Neural progenitor cell (in vitro differentiated cells): ENCODE measurements at regions not wholly inside any gene's neighbourhood (a gene's known extent, or its start where the extent isn't known, plus 50 kb on each side); places are given as distances from the start of the nearest gene placed in this dataset.

Experiments
- DNase-seq: peaks from one replicate; pipeline ENCODE4 v3.0.0-alpha.2; 2016; ENCODE audit warnings: low spot score
- H2AFZ ChIP-seq: fragments of 200-600 bp; sonication (generic); replicated peaks from 2 replicates; pipeline ENCODE4 v1.6.1; 2016; ENCODE audit warnings: antibody characterized with exemption
- H3F3A ChIP-seq: fragments of 200-600 bp; sonication (generic); 2 replicates; pipeline ENCODE4 v1.6.1; 2016; ENCODE audit warnings: antibody characterized with exemption, low read depth
- H3K27ac ChIP-seq: fragments of 200-600 bp; sonication (generic); 2 replicates; pipeline ENCODE4 v1.5.1; 2016; ENCODE audit warnings: mild to moderate bottlenecking
- H3K27me3 ChIP-seq: fragments of 200-600 bp; sonication (generic); 2 replicates; pipeline ENCODE4 v1.6.1; 2016; ENCODE audit warnings: mild to moderate bottlenecking, moderate library complexity
- H3K36me3 ChIP-seq: fragments of 200-600 bp; sonication (generic); 2 replicates; pipeline ENCODE4 v1.5.1; 2016
- H3K4me1 ChIP-seq: fragments of 200-600 bp; sonication (generic); 2 replicates; pipeline ENCODE4 v1.6.1; 2016; ENCODE audit warnings: mixed run types
- H3K4me2 ChIP-seq: fragments of 200-600 bp; sonication (generic); 2 replicates; pipeline ENCODE4 v1.6.1; 2016
- H3K4me3 ChIP-seq: fragments of 200-600 bp; sonication (generic); 2 replicates; pipeline ENCODE4 v1.5.1; 2016
- H3K79me2 ChIP-seq: fragments of 200-600 bp; sonication (generic); 2 replicates; pipeline ENCODE4 v1.6.1; 2016; ENCODE audit warnings: low read depth
- H3K9ac ChIP-seq: fragments of 200-600 bp; sonication (generic); 2 replicates; pipeline ENCODE4 v1.6.1; 2016
- H3K9me3 ChIP-seq: fragments of 200-600 bp; sonication (generic); 2 replicates; pipeline ENCODE4 v1.5.1; 2016; ENCODE audit warnings: low read depth
- H4K20me1 ChIP-seq: fragments of 200-600 bp; sonication (generic); 2 replicates; pipeline ENCODE4 v1.6.1; 2016; ENCODE audit warnings: low read depth
- H3K27ac Mint-ChIP-seq: 3 replicates; pipeline ENCODE4 v1.8.0; 2021; ENCODE audit warnings: mixed read lengths
- H3K27me3 Mint-ChIP-seq: 2 replicates; pipeline ENCODE4 v1.8.0; 2022; ENCODE audit warnings: low read depth, mild to moderate bottlenecking, inconsistent platforms, moderate library complexity, mixed read lengths; ENCODE audit not compliant: insufficient read depth
- H3K36me3 Mint-ChIP-seq: 3 replicates; pipeline ENCODE4 v1.8.0; 2021; ENCODE audit warnings: mixed read lengths
- H3K4me1 Mint-ChIP-seq: 3 replicates; pipeline ENCODE4 v1.8.0; 2021; ENCODE audit warnings: mixed read lengths
- H3K4me3 Mint-ChIP-seq: 3 replicates; pipeline ENCODE4 v1.8.0; 2021; ENCODE audit warnings: mild to moderate bottlenecking, moderate library complexity, mixed read lengths
- H3K9me3 Mint-ChIP-seq: 3 replicates; pipeline ENCODE4 v1.8.0; 2020; ENCODE audit warnings: mixed read lengths
- CTCF ChIP-seq: fragments of 200-600 bp; sonication (generic); IDR thresholded peaks from 2 replicates; pipeline ENCODE4 v1.5.1; 2017; ENCODE audit warnings: antibody characterized with exemption, mild to moderate bottlenecking
- EZH2 ChIP-seq: fragments of 200-600 bp; sonication (generic); IDR thresholded peaks from 2 replicates; pipeline ENCODE4 v1.6.1; 2017; ENCODE audit warnings: antibody characterized with exemption, mild to moderate bottlenecking, moderate library complexity
- EZH2phosphoT487 ChIP-seq: fragments of 200-600 bp; sonication (generic); IDR thresholded peaks from 2 replicates; pipeline ENCODE4 v1.6.1; 2017; ENCODE audit warnings: antibody characterized with exemption

- H3F3A ChIP-seq, result no peaks in the 10 kb centered on the region
- H3K36me3 ChIP-seq, result no peaks in the 10 kb centered on the region
- H3K4me3 Mint-ChIP-seq, result no peak overlapping the region
- no peaks in the 10 kb centered on the region for H3K9me3 Mint-ChIP-seq
- H3K36me3 Mint-ChIP-seq, result no peaks in the 10 kb centered on the region
- H3K4me2 ChIP-seq, result peak overlapping the region; percentile 48
- H3K4me1 ChIP-seq, result peaks cover 20% of the 10 kb centered on the region
- no peak overlapping the region for H2AFZ ChIP-seq
- H3K27me3 ChIP-seq, result no peaks in the 10 kb centered on the region
- no peak for TF ChIP-seq EZH2phosphoT487
- TF ChIP-seq EZH2, result no peak
- no peak for TF ChIP-seq CTCF
- no peaks in the 10 kb centered on the region for H4K20me1 ChIP-seq
- no peaks in the 10 kb centered on the region for H3K9me3 ChIP-seq
- H3K4me1 Mint-ChIP-seq, result peaks cover 19% of the 10 kb centered on the region
- H3K4me3 ChIP-seq, result no peak overlapping the region
- H3K27me3 Mint-ChIP-seq, result no peaks in the 10 kb centered on the region
- H3K79me2 ChIP-seq, result no peaks in the 10 kb centered on the region
- no peak overlapping the region for H3K27ac Mint-ChIP-seq
- no peak overlapping the region for H3K9ac ChIP-seq
- no peak overlapping the region for H3K27ac ChIP-seq
- DNase-seq, result peak; percentile 32
Observed at GRCh38 chr5:87741881-87742280, 329.2 kb upstream of the CCNH start.

- Mint-ChIP-seq H3K4me3 (no peak overlapping the region), H3K27me3 (no peaks in the 10 kb centered on the region), H3K9me3 (no peaks in the 10 kb centered on the region), H3K27ac (no peak overlapping the region), H3K36me3 (no peaks in the 10 kb centered on the region), H3K4me1 (peaks cover 12% of the 10 kb centered on the region)
- no peaks in the 10 kb centered on the region for H3K79me2 ChIP-seq
- H3K4me3 ChIP-seq, result no peak overlapping the region
- H3F3A ChIP-seq, result no peaks in the 10 kb centered on the region
- H3K36me3 ChIP-seq, result no peaks in the 10 kb centered on the region
- no peak overlapping the region for H2AFZ ChIP-seq
- H3K27me3 ChIP-seq, result no peaks in the 10 kb centered on the region
- no peak for DNase-seq
- TF ChIP-seq EZH2, result no peak
- no peak for TF ChIP-seq EZH2phosphoT487
- TF ChIP-seq CTCF, result no peak
- H3K9ac ChIP-seq, result no peak overlapping the region
- H4K20me1 ChIP-seq, result no peaks in the 10 kb centered on the region
- H3K4me1 ChIP-seq, result peaks cover under 1% of the 10 kb centered on the region
- H3K4me2 ChIP-seq, result no peak overlapping the region
- no peaks in the 10 kb centered on the region for H3K9me3 ChIP-seq
- H3K27ac ChIP-seq, result no peak overlapping the region
Observed at GRCh38 chr5:87735923-87736322, 323.2 kb upstream of the CCNH start.

GRCh38 chr5:87733897-87734296, 321.2 kb upstream of the CCNH start:
- DNase-seq, result no peak
- Mint-ChIP-seq H3K4me3 (no peak overlapping the region), H3K4me1 (peaks cover 10% of the 10 kb centered on the region), H3K27me3 (no peaks in the 10 kb centered on the region), H3K27ac (no peak overlapping the region), H3K9me3 (no peaks in the 10 kb centered on the region), H3K36me3 (no peaks in the 10 kb centered on the region)
- H3K4me1 ChIP-seq, result no peaks in the 10 kb centered on the region
- H3K4me3 ChIP-seq, result no peak overlapping the region
- H2AFZ ChIP-seq, result no peak overlapping the region
- no peaks in the 10 kb centered on the region for H3K27me3 ChIP-seq
- no peaks in the 10 kb centered on the region for H3K36me3 ChIP-seq
- H3K27ac ChIP-seq, result no peak overlapping the region
- H4K20me1 ChIP-seq, result no peaks in the 10 kb centered on the region
- H3K9me3 ChIP-seq, result no peaks in the 10 kb centered on the region
- H3K79me2 ChIP-seq, result no peaks in the 10 kb centered on the region
- no peak overlapping the region for H3K4me2 ChIP-seq
- TF ChIP-seq CTCF (no peak), EZH2 (no peak), EZH2phosphoT487 (no peak)
- H3F3A ChIP-seq, result no peaks in the 10 kb centered on the region
- H3K9ac ChIP-seq, result no peak overlapping the region
